H1 (cell line): ENCODE measurements at regions not wholly inside any gene's neighbourhood (a gene's known extent, or its start where the extent isn't known, plus 50 kb on each side); places are given as distances from the start of the nearest gene placed in this dataset.

Experiments
- BCL11A ChIP-seq, 2 experiments: IDR thresholded peaks; one replicate each; pipeline ENCODE4 v1.6.1; 2011; ENCODE audit warnings: low read depth in 2 of 2, low read length in 2 of 2, mild to moderate bottlenecking in 2 of 2
- CTCF ChIP-seq, 3 experiments: IDR thresholded peaks; 1 replicate in 2 of 3; 2 replicates in 1 of 3; pipeline versions ENCODE4 v1.5.1 to v1.6.1; 2011; ENCODE audit warnings: low read length in 3 of 3, mild to moderate bottlenecking in 3 of 3, inconsistent platforms in 2 of 3, low read depth in 1 of 3, moderate library complexity in 1 of 3; ENCODE audit not compliant: insufficient read depth in 1 of 3; ENCODE audit errors: control extremely low read depth in 1 of 3
- GABPA ChIP-seq: IDR thresholded peaks from 2 replicates; pipeline ENCODE4 v1.6.1; 2011; ENCODE audit warnings: mild to moderate bottlenecking, low read length, moderate library complexity, borderline replicate concordance; ENCODE audit not compliant: insufficient read depth
- TF ChIP-seq, protein P1 (sequence below): fragments of 300-600 bp; sonication (generic); IDR thresholded peaks from 2 replicates; pipeline ENCODE4 v1.7.1; 2012; ENCODE audit warnings: low read length, moderate library complexity, mild to moderate bottlenecking, inconsistent platforms; ENCODE audit not compliant: insufficient replicate concordance

DNA sequence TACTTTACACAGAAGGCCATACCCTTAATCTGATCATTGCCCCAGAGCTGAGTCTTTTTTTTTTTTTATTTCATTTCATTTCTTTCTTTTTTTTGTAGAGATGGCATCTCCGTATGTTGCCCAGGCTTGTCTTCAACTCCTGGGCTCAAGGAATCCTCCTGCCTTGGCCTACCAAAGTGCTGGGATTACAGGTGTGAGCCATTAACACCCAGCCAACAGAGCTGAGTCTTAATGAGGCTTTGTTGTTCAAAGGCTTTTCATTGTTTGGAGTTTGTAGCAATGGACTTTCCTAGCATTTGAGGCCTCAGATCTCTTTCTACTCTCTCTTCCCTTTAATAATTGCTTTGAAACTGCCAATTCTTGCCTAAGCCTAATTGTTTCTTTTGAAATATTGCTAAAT lies 176.5 kb upstream of the FBN2 start (continued):
- TF ChIP-seq, protein P1, sequence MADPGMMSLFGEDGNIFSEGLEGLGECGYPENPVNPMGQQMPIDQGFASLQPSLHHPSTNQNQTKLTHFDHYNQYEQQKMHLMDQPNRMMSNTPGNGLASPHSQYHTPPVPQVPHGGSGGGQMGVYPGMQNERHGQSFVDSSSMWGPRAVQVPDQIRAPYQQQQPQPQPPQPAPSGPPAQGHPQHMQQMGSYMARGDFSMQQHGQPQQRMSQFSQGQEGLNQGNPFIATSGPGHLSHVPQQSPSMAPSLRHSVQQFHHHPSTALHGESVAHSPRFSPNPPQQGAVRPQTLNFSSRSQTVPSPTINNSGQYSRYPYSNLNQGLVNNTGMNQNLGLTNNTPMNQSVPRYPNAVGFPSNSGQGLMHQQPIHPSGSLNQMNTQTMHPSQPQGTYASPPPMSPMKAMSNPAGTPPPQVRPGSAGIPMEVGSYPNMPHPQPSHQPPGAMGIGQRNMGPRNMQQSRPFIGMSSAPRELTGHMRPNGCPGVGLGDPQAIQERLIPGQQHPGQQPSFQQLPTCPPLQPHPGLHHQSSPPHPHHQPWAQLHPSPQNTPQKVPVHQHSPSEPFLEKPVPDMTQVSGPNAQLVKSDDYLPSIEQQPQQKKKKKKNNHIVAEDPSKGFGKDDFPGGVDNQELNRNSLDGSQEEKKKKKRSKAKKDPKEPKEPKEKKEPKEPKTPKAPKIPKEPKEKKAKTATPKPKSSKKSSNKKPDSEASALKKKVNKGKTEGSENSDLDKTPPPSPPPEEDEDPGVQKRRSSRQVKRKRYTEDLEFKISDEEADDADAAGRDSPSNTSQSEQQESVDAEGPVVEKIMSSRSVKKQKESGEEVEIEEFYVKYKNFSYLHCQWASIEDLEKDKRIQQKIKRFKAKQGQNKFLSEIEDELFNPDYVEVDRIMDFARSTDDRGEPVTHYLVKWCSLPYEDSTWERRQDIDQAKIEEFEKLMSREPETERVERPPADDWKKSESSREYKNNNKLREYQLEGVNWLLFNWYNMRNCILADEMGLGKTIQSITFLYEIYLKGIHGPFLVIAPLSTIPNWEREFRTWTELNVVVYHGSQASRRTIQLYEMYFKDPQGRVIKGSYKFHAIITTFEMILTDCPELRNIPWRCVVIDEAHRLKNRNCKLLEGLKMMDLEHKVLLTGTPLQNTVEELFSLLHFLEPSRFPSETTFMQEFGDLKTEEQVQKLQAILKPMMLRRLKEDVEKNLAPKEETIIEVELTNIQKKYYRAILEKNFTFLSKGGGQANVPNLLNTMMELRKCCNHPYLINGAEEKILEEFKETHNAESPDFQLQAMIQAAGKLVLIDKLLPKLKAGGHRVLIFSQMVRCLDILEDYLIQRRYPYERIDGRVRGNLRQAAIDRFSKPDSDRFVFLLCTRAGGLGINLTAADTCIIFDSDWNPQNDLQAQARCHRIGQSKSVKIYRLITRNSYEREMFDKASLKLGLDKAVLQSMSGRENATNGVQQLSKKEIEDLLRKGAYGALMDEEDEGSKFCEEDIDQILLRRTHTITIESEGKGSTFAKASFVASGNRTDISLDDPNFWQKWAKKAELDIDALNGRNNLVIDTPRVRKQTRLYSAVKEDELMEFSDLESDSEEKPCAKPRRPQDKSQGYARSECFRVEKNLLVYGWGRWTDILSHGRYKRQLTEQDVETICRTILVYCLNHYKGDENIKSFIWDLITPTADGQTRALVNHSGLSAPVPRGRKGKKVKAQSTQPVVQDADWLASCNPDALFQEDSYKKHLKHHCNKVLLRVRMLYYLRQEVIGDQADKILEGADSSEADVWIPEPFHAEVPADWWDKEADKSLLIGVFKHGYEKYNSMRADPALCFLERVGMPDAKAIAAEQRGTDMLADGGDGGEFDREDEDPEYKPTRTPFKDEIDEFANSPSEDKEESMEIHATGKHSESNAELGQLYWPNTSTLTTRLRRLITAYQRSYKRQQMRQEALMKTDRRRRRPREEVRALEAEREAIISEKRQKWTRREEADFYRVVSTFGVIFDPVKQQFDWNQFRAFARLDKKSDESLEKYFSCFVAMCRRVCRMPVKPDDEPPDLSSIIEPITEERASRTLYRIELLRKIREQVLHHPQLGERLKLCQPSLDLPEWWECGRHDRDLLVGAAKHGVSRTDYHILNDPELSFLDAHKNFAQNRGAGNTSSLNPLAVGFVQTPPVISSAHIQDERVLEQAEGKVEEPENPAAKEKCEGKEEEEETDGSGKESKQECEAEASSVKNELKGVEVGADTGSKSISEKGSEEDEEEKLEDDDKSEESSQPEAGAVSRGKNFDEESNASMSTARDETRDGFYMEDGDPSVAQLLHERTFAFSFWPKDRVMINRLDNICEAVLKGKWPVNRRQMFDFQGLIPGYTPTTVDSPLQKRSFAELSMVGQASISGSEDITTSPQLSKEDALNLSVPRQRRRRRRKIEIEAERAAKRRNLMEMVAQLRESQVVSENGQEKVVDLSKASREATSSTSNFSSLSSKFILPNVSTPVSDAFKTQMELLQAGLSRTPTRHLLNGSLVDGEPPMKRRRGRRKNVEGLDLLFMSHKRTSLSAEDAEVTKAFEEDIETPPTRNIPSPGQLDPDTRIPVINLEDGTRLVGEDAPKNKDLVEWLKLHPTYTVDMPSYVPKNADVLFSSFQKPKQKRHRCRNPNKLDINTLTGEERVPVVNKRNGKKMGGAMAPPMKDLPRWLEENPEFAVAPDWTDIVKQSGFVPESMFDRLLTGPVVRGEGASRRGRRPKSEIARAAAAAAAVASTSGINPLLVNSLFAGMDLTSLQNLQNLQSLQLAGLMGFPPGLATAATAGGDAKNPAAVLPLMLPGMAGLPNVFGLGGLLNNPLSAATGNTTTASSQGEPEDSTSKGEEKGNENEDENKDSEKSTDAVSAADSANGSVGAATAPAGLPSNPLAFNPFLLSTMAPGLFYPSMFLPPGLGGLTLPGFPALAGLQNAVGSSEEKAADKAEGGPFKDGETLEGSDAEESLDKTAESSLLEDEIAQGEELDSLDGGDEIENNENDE: no peak
- no peak for TF ChIP-seq BCL11A (IDR thresholded peaks at IDR 0.05; ENCODE audit: low read depth in 2 of 2, low read length in 2 of 2)
- no peak for TF ChIP-seq CTCF (IDR thresholded peaks at IDR 0.05; ENCODE audit: control extremely low read depth in 1 of 3, insufficient read depth in 1 of 3, low read depth in 1 of 3, low read length in 3 of 3)
- TF ChIP-seq GABPA: no peak
